HepG2 (cell line): ENCODE measurements at regions not wholly inside any gene's neighbourhood (a gene's known extent, or its start where the extent isn't known, plus 50 kb on each side); places are given as distances from the start of the nearest gene placed in this dataset.

Experiments used
- ATF7-NPFF ChIP-seq: sonication (generic); formaldehyde crosslinking; IDR thresholded peaks from 2 replicates; pipeline ENCODE4 v1.8.1; 2023; ENCODE audit warnings: mild to moderate bottlenecking, low read depth, missing genetic modification reagents, moderate library complexity
- KDM3A ChIP-seq: IDR thresholded peaks from 2 replicates; pipeline ENCODE4 v1.6.1; 2018; ENCODE audit warnings: low read depth, missing compliant biosample characterization
- TF ChIP-seq, protein P1 (sequence below): sonication (generic); formaldehyde crosslinking; IDR thresholded peaks from 2 replicates; pipeline ENCODE4 v1.4.0; 2020; ENCODE audit warnings: missing genetic modification reagents
- TF ChIP-seq, protein P2 (sequence below): sonication (generic); formaldehyde crosslinking; IDR thresholded peaks from 2 replicates; pipeline ENCODE4 v1.5.0; 2020; ENCODE audit warnings: mild to moderate bottlenecking, missing genetic modification reagents, moderate library complexity

DNA sequence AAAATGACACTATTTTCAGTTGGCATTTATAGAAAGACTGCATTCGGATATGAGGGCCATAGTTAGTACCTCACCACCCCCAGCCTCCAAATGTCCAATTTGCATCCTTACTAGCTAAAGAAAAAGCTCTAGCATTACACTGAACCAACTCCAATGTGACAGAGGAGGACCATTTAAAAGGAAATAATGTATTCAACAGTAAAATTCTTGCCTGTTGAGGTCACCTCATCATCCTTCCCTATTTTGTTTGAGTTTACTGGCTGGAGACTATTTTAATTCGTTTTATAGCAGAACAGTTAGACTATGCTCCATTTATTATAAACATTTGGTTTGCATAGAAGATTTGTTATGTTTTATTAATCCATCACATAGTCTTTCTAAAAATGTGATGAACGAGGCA is 88.2 kb upstream of the PPARGC1A start:
- no peak for TF ChIP-seq KDM3A (CRISPR knock-in tag)
- TF ChIP-seq, protein P1, sequence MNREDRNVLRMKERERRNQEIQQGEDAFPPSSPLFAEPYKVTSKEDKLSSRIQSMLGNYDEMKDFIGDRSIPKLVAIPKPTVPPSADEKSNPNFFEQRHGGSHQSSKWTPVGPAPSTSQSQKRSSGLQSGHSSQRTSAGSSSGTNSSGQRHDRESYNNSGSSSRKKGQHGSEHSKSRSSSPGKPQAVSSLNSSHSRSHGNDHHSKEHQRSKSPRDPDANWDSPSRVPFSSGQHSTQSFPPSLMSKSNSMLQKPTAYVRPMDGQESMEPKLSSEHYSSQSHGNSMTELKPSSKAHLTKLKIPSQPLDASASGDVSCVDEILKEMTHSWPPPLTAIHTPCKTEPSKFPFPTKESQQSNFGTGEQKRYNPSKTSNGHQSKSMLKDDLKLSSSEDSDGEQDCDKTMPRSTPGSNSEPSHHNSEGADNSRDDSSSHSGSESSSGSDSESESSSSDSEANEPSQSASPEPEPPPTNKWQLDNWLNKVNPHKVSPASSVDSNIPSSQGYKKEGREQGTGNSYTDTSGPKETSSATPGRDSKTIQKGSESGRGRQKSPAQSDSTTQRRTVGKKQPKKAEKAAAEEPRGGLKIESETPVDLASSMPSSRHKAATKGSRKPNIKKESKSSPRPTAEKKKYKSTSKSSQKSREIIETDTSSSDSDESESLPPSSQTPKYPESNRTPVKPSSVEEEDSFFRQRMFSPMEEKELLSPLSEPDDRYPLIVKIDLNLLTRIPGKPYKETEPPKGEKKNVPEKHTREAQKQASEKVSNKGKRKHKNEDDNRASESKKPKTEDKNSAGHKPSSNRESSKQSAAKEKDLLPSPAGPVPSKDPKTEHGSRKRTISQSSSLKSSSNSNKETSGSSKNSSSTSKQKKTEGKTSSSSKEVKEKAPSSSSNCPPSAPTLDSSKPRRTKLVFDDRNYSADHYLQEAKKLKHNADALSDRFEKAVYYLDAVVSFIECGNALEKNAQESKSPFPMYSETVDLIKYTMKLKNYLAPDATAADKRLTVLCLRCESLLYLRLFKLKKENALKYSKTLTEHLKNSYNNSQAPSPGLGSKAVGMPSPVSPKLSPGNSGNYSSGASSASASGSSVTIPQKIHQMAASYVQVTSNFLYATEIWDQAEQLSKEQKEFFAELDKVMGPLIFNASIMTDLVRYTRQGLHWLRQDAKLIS (CRISPR knock-in tag) = no peak
- TF ChIP-seq, protein P2, sequence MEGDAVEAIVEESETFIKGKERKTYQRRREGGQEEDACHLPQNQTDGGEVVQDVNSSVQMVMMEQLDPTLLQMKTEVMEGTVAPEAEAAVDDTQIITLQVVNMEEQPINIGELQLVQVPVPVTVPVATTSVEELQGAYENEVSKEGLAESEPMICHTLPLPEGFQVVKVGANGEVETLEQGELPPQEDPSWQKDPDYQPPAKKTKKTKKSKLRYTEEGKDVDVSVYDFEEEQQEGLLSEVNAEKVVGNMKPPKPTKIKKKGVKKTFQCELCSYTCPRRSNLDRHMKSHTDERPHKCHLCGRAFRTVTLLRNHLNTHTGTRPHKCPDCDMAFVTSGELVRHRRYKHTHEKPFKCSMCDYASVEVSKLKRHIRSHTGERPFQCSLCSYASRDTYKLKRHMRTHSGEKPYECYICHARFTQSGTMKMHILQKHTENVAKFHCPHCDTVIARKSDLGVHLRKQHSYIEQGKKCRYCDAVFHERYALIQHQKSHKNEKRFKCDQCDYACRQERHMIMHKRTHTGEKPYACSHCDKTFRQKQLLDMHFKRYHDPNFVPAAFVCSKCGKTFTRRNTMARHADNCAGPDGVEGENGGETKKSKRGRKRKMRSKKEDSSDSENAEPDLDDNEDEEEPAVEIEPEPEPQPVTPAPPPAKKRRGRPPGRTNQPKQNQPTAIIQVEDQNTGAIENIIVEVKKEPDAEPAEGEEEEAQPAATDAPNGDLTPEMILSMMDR (CRISPR knock-in tag) = no peak
- TF ChIP-seq ATF7-NPFF (CRISPR knock-in tag) = no peak
